GM19035 (cell line): ENCODE measurements at regions not wholly inside any gene's neighbourhood (a gene's known extent, or its start where the extent isn't known, plus 50 kb on each side); places are given as distances from the start of the nearest gene placed in this dataset.
"Not testable (repeated sequence)": the region's sequence is repeated elsewhere in the genome, so short reads cannot be mapped to it uniquely, and the experiment has no call there.

ENCODE experiments used
- ATAC-seq: cut with Tn5 transposase; IDR thresholded peaks from one replicate; pipeline ENCODE4 v1.9.1; 2021; ENCODE audit not compliant: unreplicated experiment

GRCh38 chr20:22106308-22106938 is 401.0 kb downstream of the PAX1 start:
- ATAC-seq, result no peak

GRCh38 chr20:22101606-22102005 is 396.1 kb downstream of the PAX1 start:
- ATAC-seq, result no peak

- ATAC-seq, result no peak
Observed at GRCh38 chr20:22100686-22101085, 395.2 kb downstream of the PAX1 start.

- ATAC-seq, result no peak
Observed at GRCh38 chr20:22099348-22099747, 393.9 kb downstream of the PAX1 start.

GRCh38 chr20:22098511-22098910 is 393.0 kb downstream of the PAX1 start:
- no peak for ATAC-seq

- no peak for ATAC-seq
Observed at GRCh38 chr20:22093122-22093521, 387.7 kb downstream of the PAX1 start.

GRCh38 chr20:22088882-22089281 is 383.4 kb downstream of the PAX1 start:
- no peak for ATAC-seq

GRCh38 chr20:22080985-22081384 is 375.5 kb downstream of the PAX1 start:
- no peak for ATAC-seq

DNA sequence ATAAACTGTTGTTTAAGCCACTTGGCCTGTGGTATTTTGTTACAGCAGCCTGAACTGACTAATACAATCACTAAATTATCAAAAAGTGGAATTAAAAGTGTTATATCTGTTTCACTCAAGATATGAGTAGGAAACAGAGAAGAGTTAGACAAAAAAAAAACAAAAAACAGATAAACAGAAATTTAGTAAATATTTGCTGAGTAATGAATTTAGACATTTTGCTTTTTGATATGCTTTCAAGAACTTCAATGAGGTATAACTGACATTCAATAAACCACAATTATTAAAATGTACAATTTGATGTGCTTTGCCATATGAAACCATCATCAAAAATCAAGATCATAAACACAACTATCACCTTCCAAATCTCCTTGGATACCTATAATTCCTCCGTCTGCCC is 369.2 kb downstream of the PAX1 start:
- no peak for ATAC-seq

GRCh38 chr20:22071841-22072240 is 366.4 kb downstream of the PAX1 start:
- ATAC-seq, result no peak

DNA sequence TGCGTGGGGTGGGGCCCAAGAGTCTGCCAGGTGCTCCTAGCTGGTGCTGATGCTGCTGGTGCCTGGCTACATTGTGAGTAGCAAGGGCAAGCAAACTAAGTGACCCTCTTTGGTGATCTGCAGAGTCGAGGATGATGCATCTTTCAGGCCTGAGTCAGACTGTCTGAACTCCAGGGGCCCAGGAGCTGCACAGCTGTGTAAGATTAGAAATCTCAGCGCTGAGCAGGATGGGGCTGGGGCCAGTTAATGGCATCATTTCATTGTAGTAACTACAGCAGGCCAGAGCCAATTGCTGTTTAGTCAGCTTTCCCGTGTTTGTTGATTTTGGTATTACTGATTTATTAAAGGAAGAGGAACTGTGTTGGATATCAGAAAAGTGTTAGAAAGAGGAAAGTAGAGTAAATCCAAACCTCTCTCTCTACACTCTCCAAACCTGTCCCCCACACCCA is 365.2 kb downstream of the PAX1 start:
- no peak for ATAC-seq

DNA sequence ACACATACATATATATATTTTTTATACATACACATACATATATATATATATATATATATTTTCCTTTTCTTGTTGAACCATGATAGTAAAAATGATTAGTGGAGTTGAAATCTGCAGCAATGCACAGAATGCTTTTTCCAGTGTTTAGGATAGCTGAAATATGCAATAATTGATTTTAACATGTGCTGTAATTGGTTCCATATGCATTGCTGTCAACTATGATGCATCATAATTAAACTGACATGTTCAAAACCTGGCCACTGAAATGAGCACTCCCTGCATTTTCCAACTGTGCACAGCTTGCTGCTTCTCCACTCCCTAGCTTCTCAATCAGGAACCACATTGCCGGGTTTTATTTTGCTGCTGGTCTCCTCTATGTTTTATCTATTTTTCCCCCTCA is 358.3 kb downstream of the PAX1 start:
- ATAC-seq, result no peak

DNA sequence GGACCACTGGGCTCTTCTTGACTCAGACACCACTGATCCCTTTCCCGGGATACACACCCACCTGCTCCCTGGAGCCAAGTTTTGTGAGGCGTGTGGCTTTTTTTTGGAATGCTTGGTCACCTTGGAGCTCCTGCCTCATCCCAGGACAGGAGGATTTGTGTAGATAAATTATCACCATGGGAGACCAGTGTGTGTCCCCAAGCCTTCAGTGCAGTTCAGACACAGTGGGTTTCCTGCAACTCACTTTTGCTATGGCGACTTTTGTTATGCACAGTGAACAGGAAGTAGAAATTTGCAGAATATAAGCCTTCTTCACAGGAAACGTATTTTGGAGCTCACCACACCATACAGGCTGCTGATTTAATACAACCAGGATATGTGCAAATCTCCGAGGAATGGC is 357.4 kb downstream of the PAX1 start:
- ATAC-seq, result no peak

DNA sequence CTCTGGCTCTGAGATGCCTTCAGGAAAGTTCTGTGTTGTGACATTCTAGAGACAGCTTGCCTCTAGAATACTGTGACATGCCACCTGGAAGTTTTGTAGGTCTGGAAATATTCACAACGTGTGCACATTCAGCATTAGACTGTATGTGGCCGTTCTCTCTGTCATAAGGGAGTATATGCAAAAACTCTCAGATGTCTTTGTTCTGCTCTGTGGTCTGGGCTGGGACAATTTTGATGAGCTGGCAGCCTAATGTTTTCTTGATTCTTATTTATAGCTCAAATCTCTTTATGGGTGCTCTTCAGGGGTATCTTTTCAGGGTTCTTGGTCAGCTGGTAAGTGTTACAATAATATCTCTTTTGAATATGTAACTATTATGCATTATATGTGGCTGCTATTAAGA is 355.1 kb downstream of the PAX1 start:
- ATAC-seq, result no peak

DNA sequence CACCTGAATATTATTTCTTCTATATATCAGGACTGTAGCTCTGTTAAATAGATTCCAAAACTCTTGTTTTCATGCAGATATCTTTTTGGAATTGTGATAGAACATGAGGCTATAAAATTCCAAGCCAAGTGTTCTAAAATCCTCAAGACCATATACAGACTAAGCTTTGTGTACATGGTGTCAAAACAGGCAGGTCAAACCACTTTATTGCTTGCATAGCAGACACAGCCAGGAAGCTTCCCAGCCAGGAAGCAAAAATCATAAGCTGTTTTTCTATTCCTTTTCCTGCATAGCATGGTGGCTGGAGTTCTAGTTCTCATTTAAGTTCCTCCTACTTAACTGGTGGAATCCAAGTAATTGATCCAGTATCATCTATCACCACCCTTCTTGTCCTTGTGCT is 353.3 kb downstream of the PAX1 start:
- no peak for ATAC-seq

- ATAC-seq, result no peak
Observed at GRCh38 chr20:22055981-22056380, 350.5 kb downstream of the PAX1 start.

- no peak for ATAC-seq
Observed at GRCh38 chr20:22052025-22052650, 346.7 kb downstream of the PAX1 start.

- ATAC-seq, result not testable (repeated sequence)
Observed at GRCh38 chr20:22045956-22046507, 340.6 kb downstream of the PAX1 start.

- ATAC-seq, result no peak
Observed at GRCh38 chr20:22027423-22027822, 322.0 kb downstream of the PAX1 start.

- no peak for ATAC-seq
Observed at GRCh38 chr20:22020201-22020600, 314.7 kb downstream of the PAX1 start.

- ATAC-seq, result no peak
Observed at GRCh38 chr20:22008456-22008855, 303.0 kb downstream of the PAX1 start.

GRCh38 chr20:22006306-22006705 is 300.8 kb downstream of the PAX1 start:
- ATAC-seq, result no peak

DNA sequence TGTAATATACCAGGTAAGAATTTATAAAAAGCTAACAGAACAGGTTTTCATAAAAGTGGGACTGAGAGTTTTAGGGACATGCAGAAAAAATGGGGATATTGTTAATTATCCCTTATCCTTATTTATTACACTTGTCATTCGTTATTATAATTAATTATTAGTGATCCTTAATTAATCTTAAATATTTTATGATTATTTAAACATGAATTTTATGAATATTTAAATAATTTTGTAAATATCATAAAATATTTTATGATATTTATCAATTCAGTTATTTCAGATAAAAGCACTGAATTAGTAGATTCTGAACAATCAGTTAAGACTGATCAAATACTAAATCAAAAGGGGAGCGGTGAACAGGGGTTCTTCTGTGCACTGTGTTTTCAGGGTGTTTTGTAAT is 300.1 kb downstream of the PAX1 start:
- no peak for ATAC-seq
